Left hindlimb (tissue), 1 donor: ENCODE measurements at regions not wholly inside any gene's neighbourhood (a gene's known extent, or its start where the extent isn't known, plus 50 kb on each side); places are given as distances from the start of the nearest gene placed in this dataset.

Experiments
- DNase-seq: peaks from one replicate; pipeline ENCODE4 v3.0.0-alpha.2; 2018

DNA sequence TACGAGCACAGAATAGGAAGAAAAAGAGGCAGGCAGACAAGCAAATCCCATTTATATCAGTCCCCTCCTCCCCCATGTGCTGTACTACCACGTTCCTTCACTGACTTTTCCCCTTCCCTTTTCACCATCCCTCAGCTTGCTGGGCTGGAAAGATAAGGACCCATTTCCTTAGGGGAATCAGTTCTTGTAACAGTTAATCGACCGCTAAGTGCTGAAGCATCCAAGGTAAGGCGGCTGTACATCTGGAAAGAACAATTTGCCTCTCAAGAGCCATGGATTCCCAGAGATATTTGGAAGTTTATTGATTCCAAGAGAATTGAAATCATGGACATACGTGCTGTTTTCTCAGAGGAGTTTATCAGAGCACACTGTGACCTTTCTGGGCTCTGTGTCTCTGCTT lies 1688.0 kb downstream of the STIM2 start:
- DNase-seq: no peak

GRCh38 chr4:28555866-28556265 lies 1695.2 kb downstream of the STIM2 start:
- no peak for DNase-seq

GRCh38 chr4:28557755-28558154 lies 1697.1 kb downstream of the STIM2 start:
- DNase-seq: no peak

- no peak for DNase-seq
These were observed 1698.3 kb downstream of the STIM2 start for GRCh38 chr4:28558895-28559294.

GRCh38 chr4:28562913-28563312 lies 1702.3 kb downstream of the STIM2 start:
- DNase-seq: no peak

- no peak for DNase-seq
These were observed 1704.8 kb downstream of the STIM2 start for GRCh38 chr4:28565396-28565795.

GRCh38 chr4:28600958-28601357 lies 1740.3 kb downstream of the STIM2 start:
- no peak for DNase-seq

- no peak for DNase-seq
These were observed 1761.0 kb downstream of the STIM2 start for GRCh38 chr4:28621591-28621990.

GRCh38 chr4:28636971-28637370 lies 1776.3 kb downstream of the STIM2 start:
- DNase-seq: no peak

GRCh38 chr4:28639747-28640146 lies 1779.1 kb downstream of the STIM2 start:
- no peak for DNase-seq

- no peak for DNase-seq
These were observed 1794.0 kb downstream of the STIM2 start for GRCh38 chr4:28654618-28655017.

DNA sequence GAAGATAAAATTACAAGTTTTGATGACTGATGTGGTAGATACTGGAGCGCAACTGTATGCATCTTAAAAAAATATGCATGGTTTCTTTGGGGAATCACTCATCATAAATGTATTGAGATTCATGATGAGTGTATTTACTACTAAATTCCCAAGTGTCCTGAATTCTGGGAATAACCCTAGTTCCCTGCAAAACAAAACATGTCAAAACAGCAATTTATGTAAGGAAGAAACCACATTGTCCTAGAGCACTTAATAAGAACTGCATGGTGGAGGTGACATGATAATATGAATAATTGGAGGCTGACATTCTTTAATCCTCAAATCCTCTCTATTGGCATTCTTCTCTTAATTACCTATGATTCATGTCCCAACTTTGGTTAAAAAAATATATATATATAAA lies 1804.7 kb downstream of the STIM2 start:
- DNase-seq: no peak

DNA sequence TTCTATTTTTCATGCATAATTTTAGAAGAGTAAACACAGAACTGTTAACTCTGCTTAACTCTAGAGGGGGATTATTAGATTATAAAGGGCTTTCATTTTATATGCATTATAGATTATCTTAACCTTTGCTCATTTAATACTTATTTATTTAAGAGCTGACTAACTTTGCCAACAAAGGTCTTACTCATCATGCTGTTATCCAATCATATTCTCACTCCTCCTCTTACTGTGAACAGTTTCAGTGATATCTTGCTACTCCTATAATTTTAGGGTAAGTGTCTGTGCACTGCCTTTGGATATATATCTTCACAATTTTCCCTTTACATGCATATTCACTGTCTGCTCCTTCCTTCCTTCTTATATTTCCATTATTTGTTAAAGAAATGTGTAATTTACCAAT lies 1814.9 kb downstream of the STIM2 start:
- DNase-seq: no peak

DNA sequence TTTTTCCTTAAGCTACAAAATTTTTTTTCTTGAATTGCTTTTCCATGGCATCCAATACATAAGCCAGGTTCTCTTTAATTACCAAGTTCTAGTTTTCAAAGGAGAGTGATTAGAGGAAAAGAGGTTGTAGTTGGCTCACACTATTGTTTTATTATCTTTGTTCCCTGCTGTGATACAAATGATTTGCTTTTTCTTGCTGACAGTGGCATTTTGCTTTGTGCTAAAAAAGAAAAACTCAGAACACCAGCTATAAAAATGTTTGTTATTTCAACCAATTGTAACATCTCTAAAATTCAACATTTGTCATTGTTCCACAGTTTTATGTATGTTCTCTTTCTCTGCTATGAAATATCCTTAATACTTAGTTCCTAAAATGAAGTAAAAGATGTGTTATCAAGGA lies 1817.2 kb downstream of the STIM2 start:
- DNase-seq: no peak

DNA sequence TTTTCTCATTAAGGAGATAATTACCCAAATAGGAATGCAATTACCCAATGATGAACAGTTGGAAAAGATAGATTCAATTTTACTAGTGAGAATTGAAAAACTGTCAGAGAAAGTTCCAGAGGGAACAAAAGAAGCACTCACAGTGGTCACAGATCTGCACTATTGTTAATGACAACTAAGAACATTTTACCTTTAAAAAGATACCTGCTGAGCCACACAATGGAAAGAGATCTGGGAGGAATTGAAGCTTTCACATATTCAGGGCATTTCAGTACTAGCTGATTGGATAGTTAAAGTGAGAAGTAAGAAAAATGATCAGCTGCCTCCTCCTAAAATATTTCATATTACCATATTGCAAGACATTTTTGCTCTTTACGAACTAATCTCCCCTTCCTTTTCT lies 1822.2 kb downstream of the STIM2 start:
- no peak for DNase-seq

DNA sequence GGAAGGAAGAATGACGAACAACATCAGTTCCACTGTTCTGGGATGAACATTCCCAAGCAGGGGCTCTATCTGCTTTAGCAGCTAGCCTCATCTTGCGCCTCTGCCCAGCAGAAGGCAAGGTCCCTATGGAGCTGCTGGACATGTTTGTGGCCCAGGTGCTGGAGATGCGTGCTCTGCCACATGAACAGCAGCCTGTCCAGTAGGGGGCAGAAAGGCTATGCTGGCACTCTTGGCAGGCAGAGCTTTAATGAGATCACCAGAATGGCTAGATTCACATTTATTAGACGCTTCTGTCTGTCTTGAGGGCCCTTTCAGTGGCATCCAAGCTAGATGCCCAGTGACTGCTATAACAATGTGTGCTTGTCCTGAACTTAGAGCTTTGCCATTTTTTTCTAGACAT lies 1826.0 kb downstream of the STIM2 start:
- DNase-seq: no peak

- no peak for DNase-seq
These were observed 1830.2 kb downstream of the STIM2 start for GRCh38 chr4:28690890-28691289.

DNA sequence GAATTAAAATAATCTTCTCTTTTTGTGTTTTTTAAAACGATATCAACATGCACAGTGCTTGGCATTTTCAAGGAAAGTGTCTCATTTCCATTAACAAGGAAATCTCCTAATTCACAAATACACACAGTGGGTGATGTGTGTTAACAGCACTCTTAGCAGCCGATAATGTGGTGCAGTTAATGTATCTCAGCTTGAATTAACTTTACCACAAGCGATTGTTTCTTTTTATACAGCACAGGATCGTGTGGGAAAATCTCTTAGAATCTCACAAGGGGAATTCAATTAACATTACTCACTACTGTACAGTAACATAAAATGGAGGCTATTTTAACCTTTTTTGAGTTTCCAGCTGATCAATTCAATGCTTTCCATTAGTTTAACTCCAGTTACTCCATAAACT lies 1841.9 kb downstream of the STIM2 start:
- no peak for DNase-seq

DNA sequence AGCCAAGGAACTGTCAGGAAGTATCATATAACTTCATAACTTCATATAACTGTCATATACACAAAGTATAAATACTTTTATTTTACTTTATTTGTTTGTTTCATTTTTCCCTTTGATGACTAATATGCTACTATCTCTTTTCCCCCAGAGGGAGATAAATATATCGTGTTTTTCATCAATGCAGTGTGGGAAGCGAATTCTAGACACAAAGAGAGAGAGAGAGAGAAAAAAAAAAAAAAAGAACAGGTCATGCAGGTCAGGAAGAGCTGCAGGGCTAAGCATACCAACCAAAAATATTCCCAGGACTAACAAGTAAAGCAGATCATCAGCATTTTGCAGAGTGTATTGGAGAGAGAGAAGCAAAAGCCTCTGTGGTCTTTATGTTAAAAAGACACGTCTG lies 1849.2 kb downstream of the STIM2 start:
- no peak for DNase-seq

DNA sequence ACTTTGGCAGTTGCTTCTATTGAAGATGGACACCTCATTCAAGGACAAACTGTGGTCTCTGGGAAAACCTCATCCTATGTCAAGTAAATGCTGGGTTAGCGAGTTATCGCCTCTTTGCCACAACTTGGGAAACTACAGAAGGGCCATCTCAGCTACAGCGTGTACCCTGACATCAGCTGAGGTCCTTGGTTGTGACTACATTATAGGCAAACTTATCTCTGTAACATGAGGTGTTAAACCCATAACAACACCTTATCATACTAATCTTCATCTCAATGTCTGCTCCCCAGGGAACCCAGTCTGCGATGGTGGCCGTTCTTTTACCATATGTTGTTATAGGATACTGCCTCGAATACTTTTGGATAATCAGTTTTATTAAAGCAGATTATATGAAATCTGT lies 1862.7 kb downstream of the STIM2 start:
- no peak for DNase-seq

DNA sequence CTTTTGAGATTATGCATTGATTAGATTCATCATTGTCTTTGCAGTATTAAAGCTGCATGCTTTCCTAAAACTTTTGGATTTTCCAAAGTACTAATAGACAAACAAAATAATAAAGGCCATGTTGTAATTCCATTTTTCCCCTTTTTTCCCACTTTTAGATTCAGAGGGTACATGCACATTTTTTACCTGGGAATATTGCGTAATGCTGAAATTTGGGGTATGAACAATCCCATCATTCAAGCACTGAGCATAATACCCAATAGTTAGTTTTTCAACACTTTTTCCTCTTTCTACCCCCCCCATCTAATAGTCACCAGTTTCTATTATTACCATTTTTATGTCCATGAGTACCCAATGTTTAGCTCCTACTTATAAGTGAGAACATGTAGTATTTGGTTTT lies 1863.6 kb downstream of the STIM2 start:
- no peak for DNase-seq

DNA sequence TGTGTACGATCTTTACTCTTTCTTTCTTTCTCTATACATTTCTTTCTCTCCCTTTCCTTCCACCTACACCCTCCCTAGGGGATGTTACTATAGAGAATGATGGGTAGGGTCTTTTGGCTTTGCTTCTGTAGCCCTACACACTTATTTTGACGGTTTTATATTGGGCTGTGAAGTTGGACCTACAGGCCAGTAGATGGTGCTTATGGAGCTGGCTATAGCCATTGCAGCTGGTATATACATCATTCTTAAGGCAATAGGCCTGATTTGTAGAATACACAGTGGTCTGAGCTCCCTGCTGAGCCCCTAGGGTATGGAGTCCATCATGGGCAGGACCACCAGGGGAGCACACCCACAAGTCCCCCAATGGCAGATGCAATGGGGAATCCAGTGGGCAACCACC lies 1869.7 kb downstream of the STIM2 start:
- no peak for DNase-seq

GRCh38 chr4:28744066-28744465 lies 1883.4 kb downstream of the STIM2 start:
- no peak for DNase-seq

GRCh38 chr4:28754376-28754775 lies 1893.7 kb downstream of the STIM2 start:
- DNase-seq: no peak

GRCh38 chr4:28755081-28755480 lies 1894.4 kb downstream of the STIM2 start:
- DNase-seq: no peak

DNA sequence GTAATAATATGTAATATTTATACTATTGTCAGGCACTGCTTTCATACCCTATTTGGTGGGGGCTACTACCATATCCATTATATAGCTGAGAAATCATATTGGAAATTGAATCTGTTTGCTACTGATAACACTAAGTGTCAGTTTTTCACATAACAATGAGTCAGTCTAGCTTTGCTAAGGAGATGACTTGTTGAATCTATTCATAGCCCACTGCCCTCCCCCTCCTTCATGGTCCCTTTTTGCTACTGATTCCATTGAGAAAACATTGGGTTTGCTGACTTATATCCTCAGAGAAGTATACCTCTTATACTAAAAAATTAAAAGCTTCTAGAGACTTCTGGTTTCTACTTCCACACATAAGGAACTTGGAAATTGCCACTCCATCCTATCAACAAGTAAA lies 1898.4 kb downstream of the STIM2 start:
- DNase-seq: no peak
